ENCODE measurements at regions not wholly inside any gene's neighbourhood (a gene's known extent, or its start where the extent isn't known, plus 50 kb on each side); places are given as distances from the start of the nearest gene placed in this dataset.

GRCh38 chr2:107112561-107112960 lies 226.6 kb upstream of the ST6GAL2 start:
- TF ChIP-seq REST (IDR thresholded peaks at IDR 0.05; ENCODE audit: insufficient replicate concordance, low read depth) (no peak), CTCF (IDR thresholded peaks at IDR 0.05; ENCODE audit: insufficient read depth, low read length) (no peak), SPI1 (IDR thresholded peaks at IDR 0.05; ENCODE audit: borderline replicate concordance, low read depth) (no peak), GABPA (IDR thresholded peaks at IDR 0.05; ENCODE audit: low read depth) (no peak), POLR2AphosphoS5 (IDR thresholded peaks at IDR 0.05; ENCODE audit: low read depth) (no peak)

All from HL-60 (cell line).